T-helper 1 cell treated with Interleukin-12 subunit alpha and Interleukin-12 subunit beta and Interleukin-4 antibody, amounts not matched to agents 30 μg/mL and 1 μg/mL, for 36 hours (primary cell): ENCODE measurements at regions not wholly inside any gene's neighbourhood (a gene's known extent, or its start where the extent isn't known, plus 50 kb on each side); places are given as distances from the start of the nearest gene placed in this dataset.

Experiments used
- H3K27ac Mint-ChIP-seq: one replicate; pipeline ENCODE4 v1.8.0; 2021; ENCODE audit warnings: mild to moderate bottlenecking, mixed read lengths
- H3K27me3 Mint-ChIP-seq: one replicate; pipeline ENCODE4 v1.8.0; 2021; ENCODE audit warnings: low read depth, mixed read lengths
- H3K36me3 Mint-ChIP-seq: one replicate; pipeline ENCODE4 v1.8.0; 2021; ENCODE audit warnings: low read depth, mixed read lengths
- H3K4me1 Mint-ChIP-seq: one replicate; pipeline ENCODE4 v1.8.0; 2021; ENCODE audit warnings: low read depth, mixed read lengths
- H3K4me3 Mint-ChIP-seq: one replicate; pipeline ENCODE4 v1.8.0; 2021; ENCODE audit warnings: mild to moderate bottlenecking, moderate library complexity, mixed read lengths
- H3K9me3 Mint-ChIP-seq: one replicate; pipeline ENCODE4 v1.8.0; 2021; ENCODE audit warnings: mixed read lengths

- no peaks in the 10 kb centered on the region for H3K4me1 Mint-ChIP-seq
- H3K4me3 Mint-ChIP-seq = no peak overlapping the region
- peaks cover 34% of the 10 kb centered on the region for H3K9me3 Mint-ChIP-seq
- no peaks in the 10 kb centered on the region for H3K36me3 Mint-ChIP-seq
- H3K27ac Mint-ChIP-seq = no peak overlapping the region
- H3K27me3 Mint-ChIP-seq = no peaks in the 10 kb centered on the region
Measured at GRCh38 chr5:68930139-68930538, 163.7 kb upstream of the SLC30A5 start.

- Mint-ChIP-seq H3K27me3 (no peaks in the 10 kb centered on the region), H3K4me1 (no peaks in the 10 kb centered on the region), H3K36me3 (no peaks in the 10 kb centered on the region), H3K4me3 (no peak overlapping the region), H3K27ac (no peak overlapping the region), H3K9me3 (peaks cover 34% of the 10 kb centered on the region)
Measured at GRCh38 chr5:68932830-68933434, 160.9 kb upstream of the SLC30A5 start.

GRCh38 chr5:68942169-68942568 is 151.6 kb upstream of the SLC30A5 start:
- peaks cover 6% of the 10 kb centered on the region for H3K9me3 Mint-ChIP-seq

DNA sequence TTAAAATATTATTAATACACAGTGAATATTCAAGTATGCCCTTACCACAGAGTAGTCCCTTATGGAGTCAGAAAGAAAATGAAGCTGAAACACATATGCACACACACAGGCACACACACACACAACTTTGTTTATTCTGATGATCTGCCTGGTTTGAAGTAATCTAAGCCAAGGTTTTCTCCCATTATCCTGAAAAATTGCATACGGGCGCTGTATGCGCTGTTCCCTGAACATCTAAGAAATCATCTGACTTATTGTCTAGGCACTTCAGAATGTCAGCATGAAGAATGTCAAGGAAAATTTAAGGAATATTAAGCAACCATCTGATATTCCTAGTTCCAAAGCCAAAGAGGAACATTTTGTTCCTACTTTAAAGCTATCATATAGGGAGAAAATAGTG is 147.1 kb upstream of the SLC30A5 start:
- Mint-ChIP-seq H3K27me3 (peaks cover 10% of the 10 kb centered on the region), H3K27ac (no peak overlapping the region), H3K36me3 (no peaks in the 10 kb centered on the region), H3K4me1 (no peaks in the 10 kb centered on the region), H3K9me3 (peaks cover 3% of the 10 kb centered on the region), H3K4me3 (no peak overlapping the region)

More at GRCh38 chr5:68942169-68942568, 151.6 kb upstream of the SLC30A5 start:
- no peaks in the 10 kb centered on the region for H3K4me1 Mint-ChIP-seq
- no peak overlapping the region for H3K27ac Mint-ChIP-seq
- no peaks in the 10 kb centered on the region for H3K36me3 Mint-ChIP-seq
- H3K4me3 Mint-ChIP-seq = no peak overlapping the region
- no peaks in the 10 kb centered on the region for H3K27me3 Mint-ChIP-seq

DNA sequence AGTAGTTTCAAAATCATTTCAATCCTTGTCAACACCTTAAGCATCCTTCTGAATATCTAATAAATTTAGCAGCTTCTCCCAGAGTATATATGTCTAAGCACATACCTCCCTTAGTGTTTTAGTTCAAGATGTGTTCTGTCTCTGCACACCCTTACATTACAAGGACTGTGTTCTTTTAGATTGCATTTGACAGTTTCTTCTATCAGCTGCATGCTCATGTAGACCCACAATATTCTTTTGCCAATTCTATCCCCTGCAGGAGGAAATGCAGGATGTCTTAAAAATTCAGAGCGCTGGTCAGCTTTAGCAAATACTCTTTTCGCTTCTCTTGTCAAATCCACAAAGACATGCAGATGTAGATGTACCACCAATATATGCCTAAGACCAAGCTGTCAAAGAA is 145.8 kb upstream of the SLC30A5 start:
- no peak overlapping the region for H3K27ac Mint-ChIP-seq
- peaks cover 3% of the 10 kb centered on the region for H3K9me3 Mint-ChIP-seq
- H3K36me3 Mint-ChIP-seq = no peaks in the 10 kb centered on the region
- no peak overlapping the region for H3K4me3 Mint-ChIP-seq
- peaks cover 10% of the 10 kb centered on the region for H3K27me3 Mint-ChIP-seq
- H3K4me1 Mint-ChIP-seq = no peaks in the 10 kb centered on the region

GRCh38 chr5:68949256-68949655 is 144.6 kb upstream of the SLC30A5 start:
- no peaks in the 10 kb centered on the region for H3K4me1 Mint-ChIP-seq
- H3K9me3 Mint-ChIP-seq = no peaks in the 10 kb centered on the region
- peaks cover 10% of the 10 kb centered on the region for H3K27me3 Mint-ChIP-seq
- H3K4me3 Mint-ChIP-seq = no peak overlapping the region
- no peak overlapping the region for H3K27ac Mint-ChIP-seq
- no peaks in the 10 kb centered on the region for H3K36me3 Mint-ChIP-seq

GRCh38 chr5:68949711-68950110 is 144.1 kb upstream of the SLC30A5 start:
- Mint-ChIP-seq H3K27me3 (peaks cover 10% of the 10 kb centered on the region), H3K4me1 (no peaks in the 10 kb centered on the region), H3K9me3 (no peaks in the 10 kb centered on the region), H3K27ac (no peak overlapping the region), H3K36me3 (no peaks in the 10 kb centered on the region), H3K4me3 (no peak overlapping the region)

DNA sequence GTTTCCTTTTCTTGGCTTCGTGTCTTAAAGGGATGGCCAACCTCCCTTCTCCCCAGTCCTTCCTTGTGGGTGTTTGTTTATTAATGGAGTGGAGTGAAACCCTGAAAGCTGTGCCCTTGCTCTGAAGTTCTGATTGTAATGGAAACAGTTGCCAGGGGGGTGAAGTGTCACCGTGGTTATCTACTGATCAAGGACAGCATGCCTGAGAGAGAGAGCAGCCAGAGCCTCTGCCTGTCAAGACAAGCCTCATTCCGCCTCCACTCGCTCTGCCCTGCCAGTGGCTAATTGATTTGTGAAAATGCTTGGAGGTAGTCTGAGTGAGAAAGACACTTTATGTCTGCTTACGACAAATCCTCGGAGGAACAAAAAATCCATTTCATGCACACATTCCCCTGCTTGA is 143.7 kb upstream of the SLC30A5 start:
- no peaks in the 10 kb centered on the region for H3K4me1 Mint-ChIP-seq
- no peaks in the 10 kb centered on the region for H3K36me3 Mint-ChIP-seq
- H3K27ac Mint-ChIP-seq = no peak overlapping the region
- peaks cover 10% of the 10 kb centered on the region for H3K27me3 Mint-ChIP-seq
- no peak overlapping the region for H3K4me3 Mint-ChIP-seq
- H3K9me3 Mint-ChIP-seq = no peaks in the 10 kb centered on the region

DNA sequence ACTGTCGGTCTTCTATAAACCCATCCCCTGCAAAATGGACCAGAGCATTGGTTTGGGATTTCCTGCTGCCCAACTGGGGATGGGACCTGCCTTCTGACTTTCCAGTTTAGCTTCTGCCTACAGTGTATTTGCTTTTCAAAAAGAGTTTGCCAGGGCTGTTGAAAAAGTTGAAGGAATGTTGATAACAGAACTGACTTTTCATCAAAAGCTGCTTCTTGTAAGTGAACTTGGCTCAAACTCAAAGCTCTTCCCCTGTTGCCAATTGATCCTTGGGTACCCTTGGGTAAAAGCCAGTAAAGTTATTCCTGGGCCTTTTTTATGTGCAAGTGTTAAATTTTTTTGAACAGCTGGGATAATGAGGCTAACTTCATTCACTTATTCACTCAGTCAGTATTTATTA is 142.9 kb upstream of the SLC30A5 start:
- Mint-ChIP-seq H3K36me3 (no peaks in the 10 kb centered on the region), H3K27ac (no peak overlapping the region), H3K4me1 (no peaks in the 10 kb centered on the region), H3K27me3 (peaks cover 10% of the 10 kb centered on the region), H3K4me3 (no peak overlapping the region), H3K9me3 (no peaks in the 10 kb centered on the region)

GRCh38 chr5:68953231-68953874 is 140.5 kb upstream of the SLC30A5 start:
- no peaks in the 10 kb centered on the region for H3K9me3 Mint-ChIP-seq
- peaks cover 9% of the 10 kb centered on the region for H3K27me3 Mint-ChIP-seq
- no peak overlapping the region for H3K4me3 Mint-ChIP-seq
- no peak overlapping the region for H3K27ac Mint-ChIP-seq
- no peaks in the 10 kb centered on the region for H3K4me1 Mint-ChIP-seq
- no peaks in the 10 kb centered on the region for H3K36me3 Mint-ChIP-seq

DNA sequence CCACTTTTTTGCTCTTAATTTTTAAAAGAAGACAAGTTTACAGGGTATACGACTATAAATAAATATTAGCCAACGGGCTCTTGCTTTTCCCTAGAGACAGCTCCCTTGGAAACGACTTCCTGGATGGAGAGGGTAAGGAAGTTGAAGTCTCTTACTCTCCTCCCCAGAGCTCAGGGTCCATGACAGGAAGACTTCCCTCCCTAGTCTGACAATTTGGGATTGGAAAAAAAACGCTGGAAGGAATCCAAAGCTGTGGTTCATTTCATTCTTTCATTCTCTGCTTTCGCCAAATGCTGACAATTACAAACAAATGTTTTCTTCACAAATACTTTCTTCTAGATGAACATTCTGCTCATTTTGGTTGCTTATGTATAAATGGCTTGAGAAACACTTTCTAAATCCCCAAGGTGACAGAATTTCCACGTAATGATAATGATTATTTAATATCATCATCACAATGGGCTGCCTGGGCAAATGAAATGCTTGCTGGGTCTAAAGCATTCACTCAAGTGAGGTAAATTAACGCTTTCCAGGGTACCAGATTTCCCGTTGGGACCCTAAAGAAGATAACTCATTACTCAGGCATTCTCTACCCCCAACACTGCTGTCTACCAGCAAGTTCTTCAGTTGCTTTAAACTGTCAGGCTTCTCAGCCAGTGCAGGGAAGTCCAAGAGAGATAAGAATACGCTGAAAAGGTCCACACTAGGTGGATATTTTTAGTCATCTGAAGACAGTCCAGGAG is 139.8 kb upstream of the SLC30A5 start:
- no peaks in the 10 kb centered on the region for H3K4me1 Mint-ChIP-seq
- H3K9me3 Mint-ChIP-seq = no peaks in the 10 kb centered on the region
- no peaks in the 10 kb centered on the region for H3K36me3 Mint-ChIP-seq
- H3K4me3 Mint-ChIP-seq = no peak overlapping the region
- peaks cover 9% of the 10 kb centered on the region for H3K27me3 Mint-ChIP-seq
- H3K27ac Mint-ChIP-seq = no peak overlapping the region

DNA sequence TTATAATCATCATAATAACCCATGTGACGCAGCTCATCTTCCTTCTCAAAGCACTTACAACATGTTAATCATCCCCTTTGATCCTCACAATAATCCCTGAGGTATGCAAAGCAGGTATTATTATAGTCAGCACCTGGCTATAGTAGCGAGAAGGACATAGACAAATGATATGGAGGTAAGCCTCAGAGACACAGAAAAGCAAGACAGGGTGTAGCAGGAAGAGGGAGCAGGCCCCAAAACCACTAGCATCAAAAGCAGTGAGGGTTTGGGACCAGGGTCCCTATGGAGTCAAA is 139.2 kb upstream of the SLC30A5 start:
- H3K4me3 Mint-ChIP-seq = no peak overlapping the region
- peaks cover 9% of the 10 kb centered on the region for H3K27me3 Mint-ChIP-seq
- no peaks in the 10 kb centered on the region for H3K9me3 Mint-ChIP-seq
- no peaks in the 10 kb centered on the region for H3K4me1 Mint-ChIP-seq
- H3K36me3 Mint-ChIP-seq = no peaks in the 10 kb centered on the region
- no peak overlapping the region for H3K27ac Mint-ChIP-seq

DNA sequence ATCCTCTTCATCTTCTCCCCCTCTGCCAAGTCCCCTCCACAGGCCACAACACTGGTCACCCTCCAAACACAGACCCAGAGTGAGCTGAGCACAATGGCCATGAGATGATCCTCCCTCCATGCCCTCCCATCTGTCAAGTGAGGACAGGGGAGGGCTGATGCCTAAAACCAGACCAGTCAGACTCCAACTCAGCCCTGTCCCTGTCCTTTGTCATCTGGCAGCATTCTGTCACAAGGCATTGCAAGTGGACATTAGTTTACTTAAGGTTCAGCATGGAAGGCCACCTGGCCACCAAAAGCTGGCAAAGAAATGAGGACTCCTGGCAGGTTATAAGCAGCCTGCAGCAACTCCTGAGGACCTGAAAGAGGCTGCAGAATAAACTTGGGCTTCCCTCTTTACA is 136.2 kb upstream of the SLC30A5 start:
- H3K4me3 Mint-ChIP-seq = no peak overlapping the region
- no peaks in the 10 kb centered on the region for H3K4me1 Mint-ChIP-seq
- H3K27ac Mint-ChIP-seq = no peak overlapping the region
- H3K9me3 Mint-ChIP-seq = no peaks in the 10 kb centered on the region
- peaks cover 3% of the 10 kb centered on the region for H3K27me3 Mint-ChIP-seq
- no peaks in the 10 kb centered on the region for H3K36me3 Mint-ChIP-seq

DNA sequence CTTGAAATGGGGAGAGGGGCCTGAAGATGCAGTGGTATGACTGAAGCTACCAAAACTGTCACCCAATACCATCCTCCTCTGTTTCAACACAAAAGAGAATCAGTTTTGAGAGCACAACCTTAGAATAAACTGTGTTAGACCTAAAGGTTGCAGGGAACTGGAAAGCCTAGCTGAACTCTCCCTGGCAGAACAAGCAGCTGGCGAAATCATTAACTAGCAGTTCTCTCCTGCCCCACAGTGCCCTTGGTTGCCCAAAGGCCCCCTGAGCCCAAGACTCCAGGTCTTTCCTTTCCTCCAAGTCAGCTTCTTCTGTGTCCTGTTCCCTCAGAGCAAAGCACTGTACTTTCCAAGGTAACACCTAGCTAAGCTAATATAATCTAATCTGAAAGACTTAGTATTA is 135.4 kb upstream of the SLC30A5 start:
- Mint-ChIP-seq H3K9me3 (no peaks in the 10 kb centered on the region), H3K4me1 (no peaks in the 10 kb centered on the region), H3K27me3 (peaks cover 3% of the 10 kb centered on the region), H3K36me3 (no peaks in the 10 kb centered on the region), H3K27ac (no peak overlapping the region), H3K4me3 (no peak overlapping the region)

- Mint-ChIP-seq H3K36me3 (no peaks in the 10 kb centered on the region), H3K9me3 (no peaks in the 10 kb centered on the region), H3K4me1 (no peaks in the 10 kb centered on the region), H3K4me3 (no peak overlapping the region), H3K27me3 (peaks cover 3% of the 10 kb centered on the region), H3K27ac (no peak overlapping the region)
Measured at GRCh38 chr5:68960456-68960855, 133.4 kb upstream of the SLC30A5 start.
